Esophagus squamous epithelium (tissue), 5 donors: ENCODE measurements at regions not wholly inside any gene's neighbourhood (a gene's known extent, or its start where the extent isn't known, plus 50 kb on each side); places are given as distances from the start of the nearest gene placed in this dataset.

Experiments
- DNase-seq: peaks from one replicate; lab custom pipeline; 2025; lab: John Stamatoyannopoulos, UW
- H3K27ac ChIP-seq, 4 donors: fragments of 200-600 bp; sonication (generic); one replicate each; pipeline ENCODE4 v1.5.1; 2016 to 2019; ENCODE audit warnings: mild to moderate bottlenecking in 1 of 4
- H3K27me3 ChIP-seq, 4 donors: fragments of 200-600 bp; sonication (generic); 1 replicate in 3 of 4; 2 replicates in 1 of 4; pipeline versions ENCODE4 v1.5.1 to v1.6.0; 2017 to 2021; ENCODE audit warnings: antibody characterized with exemption in 1 of 4
- H3K36me3 ChIP-seq, 3 donors: fragments of 200-600 bp; sonication (generic); one replicate each; pipeline ENCODE4 v1.5.1; 2016 to 2019
- H3K4me1 ChIP-seq, 3 donors: fragments of 200-600 bp; sonication (generic); one replicate each; pipeline ENCODE4 v1.5.1; 2017 to 2019
- H3K4me3 ChIP-seq, 4 donors: fragments of 200-600 bp; sonication (generic); 1 replicate in 3 of 4; 2 replicates in 1 of 4; pipeline ENCODE4 v1.5.1; 2016 to 2019; ENCODE audit warnings: mild to moderate bottlenecking in 2 of 4, moderate library complexity in 1 of 4
- H3K9me3 ChIP-seq, 3 donors: fragments of 200-600 bp; sonication (generic); one replicate each; pipeline ENCODE4 v1.5.1; 2016 to 2019
- CTCF ChIP-seq, 6 experiments: fragments of 450-650 bp in 4 of 6; fragments of 200-600 bp in 2 of 6; sonication (generic) in 2 of 6; IDR thresholded peaks; one replicate each; pipeline ENCODE4 v1.5.1; 2016 to 2019; ENCODE audit warnings: antibody characterized with exemption in 6 of 6, mild to moderate bottlenecking in 4 of 6, moderate library complexity in 4 of 6
- POLR2A ChIP-seq, 4 donors: fragments of 450-650 bp; IDR thresholded peaks; one replicate each; pipeline ENCODE4 v1.6.1; 2017; ENCODE audit warnings: antibody characterized with exemption in 4 of 4, mild to moderate bottlenecking in 4 of 4, moderate library complexity in 3 of 4
- WGBS, 2 donors: methylation state at CpG; one replicate each; pipeline ENCODE4 v1.1.5; 2018; 5-methylcytosine and 5-hydroxymethylcytosine counted together
- intact Hi-C: fragments of 100-400 bp; cut with DNase I; formaldehyde crosslinking; loops from one replicate; pipeline ENCODE4 v1.15.0; 2022
- donor health status: DM: yes; HTN: yes; CAD: no.

- TF ChIP-seq CTCF (IDR thresholded peaks at IDR 0.05) = no peak
- no peak for TF ChIP-seq POLR2A (IDR thresholded peaks at IDR 0.05)
- 75 to 80% methylated on average over 7 of the region's 7 CpGs for WGBS, 2 donors
- no peaks in the 10 kb centered on the region for H3K27me3 ChIP-seq
- intact Hi-C loops = no loop called here
- H3K36me3 ChIP-seq = no peaks in the 10 kb centered on the region
- H3K4me1 ChIP-seq = no peaks in the 10 kb centered on the region
- no peak for DNase-seq
- H3K27ac ChIP-seq = no peak overlapping the region
- no peaks in the 10 kb centered on the region for H3K9me3 ChIP-seq
- H3K4me3 ChIP-seq = no peak overlapping the region
These were observed 590.0 kb downstream of the EPHA3 start for GRCh38 chr3:89697321-89697916.

- H3K36me3 ChIP-seq = no peaks in the 10 kb centered on the region
- no peak overlapping the region for H3K27ac ChIP-seq
- H3K4me1 ChIP-seq = no peaks in the 10 kb centered on the region
- no peak for DNase-seq
- no peak overlapping the region for H3K4me3 ChIP-seq
- WGBS, 2 donors = 74 to 78% methylated on average over 3 of the region's 3 CpGs
- TF ChIP-seq POLR2A (IDR thresholded peaks at IDR 0.05) (no peak), CTCF (IDR thresholded peaks at IDR 0.05) (no peak)
- no peaks in the 10 kb centered on the region for H3K9me3 ChIP-seq
- H3K27me3 ChIP-seq = no peaks in the 10 kb centered on the region
- intact Hi-C loops = no loop called here
These were observed 590.9 kb downstream of the EPHA3 start for GRCh38 chr3:89698208-89698830.

DNA sequence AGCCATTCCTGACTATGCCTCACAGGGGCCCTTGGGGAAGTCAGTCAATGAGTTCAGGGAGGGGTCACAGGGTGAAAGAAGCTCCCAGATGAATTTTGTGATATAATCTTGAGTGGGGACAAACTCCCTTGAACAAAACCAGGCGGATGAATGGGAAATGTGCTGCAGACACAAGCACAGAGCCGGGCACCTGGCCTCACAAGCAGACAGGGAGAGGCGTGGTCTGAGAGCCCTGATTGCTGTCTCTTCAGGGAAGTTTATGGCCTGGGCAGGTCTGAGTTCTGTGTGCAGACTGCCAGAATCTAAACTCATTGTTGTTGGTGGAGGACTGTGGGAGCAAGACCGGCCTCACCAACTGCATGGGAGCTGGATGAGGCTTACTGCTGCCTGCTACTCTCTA lies 591.8 kb downstream of the EPHA3 start:
- 74 to 78% methylated on average over 2 to 4 of the region's 4 CpGs for WGBS, 2 donors
- DNase-seq = no peak
- Histone ChIP-seq H3K9me3 (peaks cover 0 to 3% (median 0%) of the 10 kb centered on the region in 3 donors), H3K4me1 (no peaks in the 10 kb centered on the region), H3K4me3 (no peak overlapping the region), H3K36me3 (no peaks in the 10 kb centered on the region), H3K27me3 (no peaks in the 10 kb centered on the region), H3K27ac (no peak overlapping the region)
- TF ChIP-seq POLR2A (IDR thresholded peaks at IDR 0.05) (no peak), CTCF (IDR thresholded peaks at IDR 0.05) (no peak)
- intact Hi-C loops = no loop called here

GRCh38 chr3:89699771-89700170 lies 592.4 kb downstream of the EPHA3 start:
- WGBS, 2 donors = 89 to 100% methylated on average over 1 of the region's 1 CpG
- H3K36me3 ChIP-seq = no peaks in the 10 kb centered on the region
- intact Hi-C loops = no loop called here
- no peak overlapping the region for H3K27ac ChIP-seq
- no peaks in the 10 kb centered on the region for H3K27me3 ChIP-seq
- DNase-seq = no peak
- TF ChIP-seq CTCF (IDR thresholded peaks at IDR 0.05) = no peak
- no peak for TF ChIP-seq POLR2A (IDR thresholded peaks at IDR 0.05)
- H3K4me3 ChIP-seq = no peak overlapping the region
- no peaks in the 10 kb centered on the region for H3K4me1 ChIP-seq
- peaks cover 0 to 5% (median 0%) of the 10 kb centered on the region in 3 donors for H3K9me3 ChIP-seq

DNA sequence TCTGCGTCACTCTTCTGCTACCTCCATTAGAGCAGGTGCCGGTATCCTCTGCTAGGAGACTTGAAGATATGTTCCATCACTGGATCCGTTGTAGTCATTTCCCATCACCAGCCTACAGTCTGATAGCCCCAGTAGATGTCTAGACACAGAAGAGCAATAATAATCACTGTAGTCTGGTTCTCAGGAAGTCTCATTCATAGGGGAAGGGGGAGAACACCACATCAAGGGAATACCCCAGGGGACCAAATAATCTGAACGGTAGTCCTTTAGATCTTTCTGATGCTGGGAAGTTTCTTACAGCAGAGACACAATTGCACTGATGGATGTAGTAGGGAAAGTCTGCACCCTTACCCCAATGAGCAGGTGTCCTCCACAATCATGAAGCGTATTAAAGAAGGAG lies 595.0 kb downstream of the EPHA3 start:
- DNase-seq = no peak
- Histone ChIP-seq H3K27ac (no peak overlapping the region), H3K9me3 (peaks cover 0 to 5% (median 0%) of the 10 kb centered on the region in 3 donors), H3K27me3 (no peaks in the 10 kb centered on the region), H3K4me3 (no peak overlapping the region), H3K36me3 (no peaks in the 10 kb centered on the region), H3K4me1 (no peaks in the 10 kb centered on the region)
- TF ChIP-seq CTCF (IDR thresholded peaks at IDR 0.05) (no peak), POLR2A (IDR thresholded peaks at IDR 0.05) (no peak)
- intact Hi-C loops = no loop called here
- 74 to 80% methylated on average over 5 of the region's 5 CpGs for WGBS, 2 donors
